Fibroblast of lung (primary cell): ENCODE measurements at regions not wholly inside any gene's neighbourhood (a gene's known extent, or its start where the extent isn't known, plus 50 kb on each side); places are given as distances from the start of the nearest gene placed in this dataset.

Experiments used
- DNase-seq, 2 donors: peaks; one replicate each; pipeline versions ENCODE4 v3.0.0 to v3.0.0-alpha.2; 2010; ENCODE audit warnings: low read depth in 2 of 2
- H2AFZ ChIP-seq: 2 replicates; pipeline ENCODE4 v1.5.1; 2012; ENCODE audit warnings: low read length, control low read depth, inconsistent platforms
- H3K27ac ChIP-seq: 2 replicates; pipeline ENCODE4 v1.5.1; 2011; ENCODE audit warnings: low read length, control low read depth; ENCODE audit not compliant: insufficient read depth
- H3K27me3 ChIP-seq: 2 replicates; pipeline ENCODE4 v1.5.1; 2011; ENCODE audit warnings: mild to moderate bottlenecking, low read length; ENCODE audit not compliant: control insufficient read depth, insufficient read depth
- H3K36me3 ChIP-seq: 2 replicates; pipeline ENCODE4 v1.5.1; 2011; ENCODE audit warnings: low read length; ENCODE audit not compliant: control insufficient read depth, insufficient read depth
- H3K4me1 ChIP-seq: 2 replicates; pipeline ENCODE4 v1.5.1; 2011; ENCODE audit warnings: low read length; ENCODE audit not compliant: control insufficient read depth, insufficient read depth; ENCODE audit errors: extremely low read depth
- H3K4me2 ChIP-seq: 2 replicates; pipeline ENCODE4 v1.5.1; 2011; ENCODE audit warnings: low read length, control low read depth; ENCODE audit not compliant: insufficient read depth; ENCODE audit errors: extremely low read depth
- H3K4me3 ChIP-seq, 4 experiments: fragments of 200-600 bp in 1 of 4; sonication (generic) in 1 of 4; replicated peaks in 1 of 4; 2 replicates each; pipeline ENCODE4 v1.5.1; 2011 to 2016; ENCODE audit warnings: low read length in 4 of 4, low read depth in 3 of 4, mild to moderate bottlenecking in 3 of 4, control low read depth in 2 of 4, inconsistent platforms in 1 of 4, mixed read lengths in 1 of 4; ENCODE audit not compliant: insufficient read depth in 1 of 4; ENCODE audit errors: control extremely low read depth in 1 of 4
- H3K79me2 ChIP-seq: 2 replicates; pipeline ENCODE4 v1.5.1; 2012; ENCODE audit warnings: mild to moderate bottlenecking, low read length, inconsistent platforms; ENCODE audit not compliant: control insufficient read depth, insufficient read depth
- H3K9ac ChIP-seq: 2 replicates; pipeline ENCODE4 v1.5.1; 2011; ENCODE audit warnings: mild to moderate bottlenecking, low read length, control low read depth; ENCODE audit not compliant: insufficient read depth
- H3K9me3 ChIP-seq: 2 replicates; pipeline ENCODE4 v1.5.1; 2012; ENCODE audit warnings: low read depth, low read length; ENCODE audit not compliant: control insufficient read depth, insufficient read depth
- H4K20me1 ChIP-seq: 2 replicates; pipeline ENCODE4 v1.5.1; 2011; ENCODE audit warnings: low read length; ENCODE audit not compliant: control insufficient read depth, insufficient read depth; ENCODE audit errors: extremely low read depth
- CTCF ChIP-seq, 2 donors: IDR thresholded peaks in 1 of 2; conservative IDR thresholded peaks in 1 of 2; 1 replicate in 1 of 2; 2 replicates in 1 of 2; pipeline ENCODE4 v1.5.1; 2011 to 2012; ENCODE audit warnings: low read length in 2 of 2, control low read depth in 1 of 2, inconsistent platforms in 1 of 2, low read depth in 1 of 2, mild to moderate bottlenecking in 1 of 2
- EZH2 ChIP-seq: IDR thresholded peaks from 2 replicates; pipeline ENCODE4 v1.5.1; 2012; ENCODE audit warnings: low read length, control low read depth, mild to moderate bottlenecking; ENCODE audit errors: missing control alignments

GRCh38 chr12:17470460-17470859, 619.5 kb downstream of the RERGL start:
- Histone ChIP-seq H3K4me2 (no peak overlapping the region), H3K27me3 (no peaks in the 10 kb centered on the region), H3K36me3 (no peaks in the 10 kb centered on the region), H3K4me1 (no peaks in the 10 kb centered on the region), H3K79me2 (no peaks in the 10 kb centered on the region), H3K4me3 (no peak overlapping the region), H4K20me1 (no peaks in the 10 kb centered on the region), H3K9ac (no peak overlapping the region), H2AFZ (no peak overlapping the region), H3K9me3 (no peaks in the 10 kb centered on the region), H3K27ac (no peak overlapping the region)
- no peak for TF ChIP-seq EZH2
- no peak for DNase-seq

DNA sequence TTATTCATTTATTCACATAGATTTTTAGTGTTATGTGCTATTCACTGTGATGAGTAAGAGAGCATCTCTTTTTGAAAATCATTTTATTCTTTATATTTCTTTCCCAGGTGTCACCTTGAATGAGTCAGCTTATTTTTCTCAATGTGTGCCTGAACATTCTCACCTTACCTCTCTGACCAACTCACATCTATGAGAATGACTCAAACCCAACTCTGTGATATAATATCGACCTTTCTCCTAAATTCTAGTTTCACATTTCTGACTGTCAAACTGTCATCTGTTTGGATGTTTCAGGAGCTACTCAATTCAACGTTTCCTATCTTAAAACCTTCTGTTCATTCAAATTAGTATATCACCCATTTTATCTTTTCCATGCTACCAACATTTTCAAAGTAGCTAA, 630.8 kb downstream of the RERGL start:
- Histone ChIP-seq H4K20me1 (no peaks in the 10 kb centered on the region), H3K9me3 (no peaks in the 10 kb centered on the region), H3K4me1 (no peaks in the 10 kb centered on the region), H3K79me2 (no peaks in the 10 kb centered on the region), H3K4me2 (no peak overlapping the region), H3K36me3 (no peaks in the 10 kb centered on the region), H3K27me3 (no peaks in the 10 kb centered on the region), H3K9ac (no peak overlapping the region), H2AFZ (no peak overlapping the region), H3K27ac (no peak overlapping the region), H3K4me3 (no peak overlapping the region)
- DNase-seq = no peak
- TF ChIP-seq EZH2 (no peak), CTCF (conservative IDR thresholded peaks at IDR 0.05 in 1 of 2, IDR thresholded peaks at IDR 0.05 in 1 of 2; ENCODE audit: low read depth in 1 of 2, low read length in 2 of 2) (no peak)

DNA sequence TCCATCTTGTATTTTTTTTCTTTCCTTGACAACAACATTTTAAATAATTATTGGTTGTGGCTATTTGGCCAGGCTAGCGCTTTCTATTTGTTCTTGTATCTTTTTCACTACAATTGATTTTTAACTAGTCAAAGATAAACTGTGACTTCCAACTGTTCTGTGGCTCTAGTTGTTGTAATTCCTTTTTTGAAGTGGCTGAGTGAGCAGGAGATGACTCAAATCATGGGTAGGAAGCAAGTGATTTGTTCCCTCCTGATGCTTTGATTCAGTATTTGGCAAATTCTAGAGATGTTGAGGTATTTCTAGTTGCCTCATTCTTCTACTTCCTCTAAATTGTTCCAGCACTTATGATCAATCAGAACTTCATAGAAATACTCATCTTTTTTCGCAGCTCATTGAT, 633.5 kb downstream of the RERGL start:
- H3K4me2 ChIP-seq = no peak overlapping the region
- TF ChIP-seq CTCF (conservative IDR thresholded peaks at IDR 0.05 in 1 of 2, IDR thresholded peaks at IDR 0.05 in 1 of 2; ENCODE audit: low read depth in 1 of 2, low read length in 2 of 2) (no peak), EZH2 (no peak)
- H3K4me1 ChIP-seq = no peaks in the 10 kb centered on the region
- no peak overlapping the region for H3K9ac ChIP-seq
- H3K9me3 ChIP-seq = no peaks in the 10 kb centered on the region
- H3K4me3 ChIP-seq = no peak overlapping the region
- H3K36me3 ChIP-seq = no peaks in the 10 kb centered on the region
- no peaks in the 10 kb centered on the region for H4K20me1 ChIP-seq
- DNase-seq = peak in 1 of 2 donors; percentile 1
- no peak overlapping the region for H3K27ac ChIP-seq
- no peaks in the 10 kb centered on the region for H3K79me2 ChIP-seq
- no peaks in the 10 kb centered on the region for H3K27me3 ChIP-seq
- no peak overlapping the region for H2AFZ ChIP-seq

DNA sequence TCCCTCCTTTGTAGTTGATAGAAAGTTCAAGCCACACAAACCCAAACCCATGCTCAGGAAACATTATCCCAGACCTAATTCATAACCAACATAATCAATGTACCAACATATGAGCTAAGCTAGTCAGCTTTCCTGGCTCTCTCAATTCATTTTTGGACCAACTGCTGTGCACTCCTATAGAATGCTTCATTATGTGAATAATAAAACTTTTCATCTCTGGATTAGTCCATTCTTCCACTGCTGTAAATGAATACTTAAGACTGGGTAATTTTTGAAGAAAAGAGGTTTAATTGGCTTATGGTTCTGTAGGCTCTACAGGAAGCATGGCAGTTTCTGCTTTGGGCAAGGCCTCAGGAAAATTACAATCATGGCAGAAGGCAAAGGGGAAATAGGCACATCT, 651.9 kb downstream of the RERGL start:
- Histone ChIP-seq H3K27me3 (no peaks in the 10 kb centered on the region), H3K79me2 (no peaks in the 10 kb centered on the region), H3K4me2 (no peak overlapping the region), H3K4me3 (no peak overlapping the region), H3K4me1 (no peaks in the 10 kb centered on the region), H4K20me1 (no peaks in the 10 kb centered on the region), H2AFZ (no peak overlapping the region), H3K9me3 (no peaks in the 10 kb centered on the region), H3K27ac (no peak overlapping the region), H3K9ac (no peak overlapping the region), H3K36me3 (no peaks in the 10 kb centered on the region)
- DNase-seq = no peak
- TF ChIP-seq EZH2 = no peak
- TF ChIP-seq CTCF (conservative IDR thresholded peaks at IDR 0.05 in 1 of 2, IDR thresholded peaks at IDR 0.05 in 1 of 2; ENCODE audit: low read depth in 1 of 2, low read length in 2 of 2) = no peak
